GM19372 (cell line): ENCODE measurements at regions not wholly inside any gene's neighbourhood (a gene's known extent, or its start where the extent isn't known, plus 50 kb on each side); places are given as distances from the start of the nearest gene placed in this dataset.
"Not testable (repeated sequence)": the region's sequence is repeated elsewhere in the genome, so short reads cannot be mapped to it uniquely, and the experiment has no call there.

ENCODE experiments used
- ATAC-seq: cut with Tn5 transposase; IDR thresholded peaks from one replicate; pipeline ENCODE4 v1.9.1; 2021; ENCODE audit warnings: mild to moderate bottlenecking, low read depth, moderate library complexity; ENCODE audit not compliant: unreplicated experiment

- ATAC-seq, result not testable (repeated sequence)
Observed at GRCh38 chr10:46095943-46096342, 49.9 kb upstream of the MSMB start.

GRCh38 chr10:46096446-46096845, 50.4 kb upstream of the MSMB start:
- no peak for ATAC-seq

GRCh38 chr10:46096909-46097575, 51.0 kb upstream of the MSMB start:
- ATAC-seq, result no peak

- ATAC-seq, result no peak
Observed at GRCh38 chr10:46097576-46098317, 51.7 kb upstream of the MSMB start.

- ATAC-seq, result no peak
Observed at GRCh38 chr10:46098386-46098785, 52.3 kb upstream of the MSMB start.

GRCh38 chr10:46098925-46099324, 52.9 kb upstream of the MSMB start:
- ATAC-seq, result not testable (repeated sequence)

- ATAC-seq, result no peak
Observed at GRCh38 chr10:46104071-46104585, 58.1 kb upstream of the MSMB start.

GRCh38 chr10:46105416-46105815, 59.3 kb upstream of the MSMB start:
- not testable (repeated sequence) for ATAC-seq

GRCh38 chr10:46105856-46106409, 59.9 kb upstream of the MSMB start:
- ATAC-seq, result peak; percentile 8

- peak; percentile 98 for ATAC-seq
Observed at GRCh38 chr10:46106410-46107255, 60.6 kb upstream of the MSMB start.

- ATAC-seq, result not testable (repeated sequence)
Observed at GRCh38 chr10:46108158-46108499, 62.1 kb upstream of the MSMB start.

- not testable (repeated sequence) for ATAC-seq
Observed at GRCh38 chr10:46154271-46154670, 108.2 kb upstream of the MSMB start.

- not testable (repeated sequence) for ATAC-seq
Observed at GRCh38 chr10:46154683-46155082, 108.6 kb upstream of the MSMB start.

GRCh38 chr10:46156866-46157265, 110.8 kb upstream of the MSMB start:
- ATAC-seq, result not testable (repeated sequence)

GRCh38 chr10:46169736-46170135, 117.1 kb upstream of the ANTXRL start:
- no peak for ATAC-seq

GRCh38 chr10:46170789-46171188, 116.0 kb upstream of the ANTXRL start:
- no peak for ATAC-seq

GRCh38 chr10:46171661-46172060, 115.1 kb upstream of the ANTXRL start:
- no peak for ATAC-seq

- no peak for ATAC-seq
Observed at GRCh38 chr10:46175296-46175695, 111.5 kb upstream of the ANTXRL start.

GRCh38 chr10:46175831-46176230, 111.0 kb upstream of the ANTXRL start:
- ATAC-seq, result no peak

- not testable (repeated sequence) for ATAC-seq
Observed at GRCh38 chr10:46187431-46187830, 99.4 kb upstream of the ANTXRL start.

GRCh38 chr10:46197050-46197449, 89.7 kb upstream of the ANTXRL start:
- ATAC-seq, result no peak
